HepG2 (cell line): ENCODE measurements at regions not wholly inside any gene's neighbourhood (a gene's known extent, or its start where the extent isn't known, plus 50 kb on each side); places are given as distances from the start of the nearest gene placed in this dataset.

ENCODE experiments used
- ATAC-seq: fragments of 200-7000 bp; cut with Tn5 transposase; 3 replicates; pipeline ENCODE4 v1.9.1; 2020; ENCODE audit warnings: mild to moderate bottlenecking, moderate library complexity
- BruUV-seq: library from RNA; stranded (reverse); fragments of 400-500 nt; replicated peaks from 2 replicates; lab custom pipeline; 2021; lab: Mats Ljungman, UMichigan
- CTCF ChIA-PET: fragments of 300-600 bp; formaldehyde crosslinking; extraction: SDS; loops from one replicate; lab custom pipeline; 2021; ENCODE audit warnings: low total read pairs, inconsistent platforms, low intra/inter-chr PET ratio; lab: Yijun Ruan, JAX
- POLR2A ChIA-PET: fragments of 350-600 bp; sonication (Branson Sonifier 250); formaldehyde crosslinking; loops from one replicate; lab custom pipeline; 2020; ENCODE audit warnings: antibody characterized with exemption, inconsistent platforms; lab: Yijun Ruan, JAX
- DNase-seq: peaks from one replicate; pipeline ENCODE4 v3.0.0-alpha.2; 2015; ENCODE audit warnings: low spot score
- FAIRE-seq: peaks from 3 replicates; lab custom pipeline; 2011; peaks lifted over from hg19 to GRCh38; lab: Jason Lieb, UNC
- H2AFZ ChIP-seq: one replicate; pipeline ENCODE4 v1.6.1; 2011; ENCODE audit warnings: low read length, inconsistent platforms
- H3K27ac ChIP-seq: fragments of 300-600 bp; 3 replicates; pipeline ENCODE4 v1.8.0; 2011; ENCODE audit warnings: mixed run types, mild to moderate bottlenecking, mixed read lengths, low read length, inconsistent platforms; ENCODE audit not compliant: insufficient read depth; ENCODE audit errors: extremely low read length
- H3K27me3 ChIP-seq, 2 experiments: fragments of 200-600 bp in 1 of 2; 2 replicates in 1 of 2; 3 replicates in 1 of 2; pipeline versions ENCODE4 v1.6.0 to v1.8.0; 2011; ENCODE audit warnings: low read length in 2 of 2, mild to moderate bottlenecking in 2 of 2, moderate library complexity in 2 of 2, inconsistent platforms in 1 of 2; ENCODE audit not compliant: insufficient read depth in 2 of 2, control insufficient read depth in 1 of 2
- H3K36me3 ChIP-seq, 2 experiments: fragments of 200-600 bp in 1 of 2; replicated peaks in 1 of 2; 2 replicates in 1 of 2; 3 replicates in 1 of 2; pipeline versions ENCODE4 v1.5.1 to v1.8.0; 2011; ENCODE audit warnings: low read length in 2 of 2, inconsistent platforms in 1 of 2; ENCODE audit not compliant: insufficient read depth in 2 of 2, control insufficient read depth in 1 of 2
- H3K4me1 ChIP-seq: 2 replicates; pipeline ENCODE4 v1.5.1; 2012; ENCODE audit warnings: low read length, inconsistent platforms; ENCODE audit not compliant: insufficient read depth
- H3K4me2 ChIP-seq: 2 replicates; pipeline ENCODE4 v1.6.0; 2011; ENCODE audit warnings: low read depth, low read length, inconsistent platforms
- H3K4me3 ChIP-seq, 3 experiments: fragments of 200-600 bp in 1 of 3; sonication (generic), shearing (Covaris generic) in 1 of 3; replicated peaks in 1 of 3; 2 replicates each; pipeline ENCODE4 v1.5.1; 2011 to 2016; ENCODE audit warnings: low read length in 3 of 3, inconsistent platforms in 2 of 3, low read depth in 2 of 3, mild to moderate bottlenecking in 2 of 3, control low read depth in 1 of 3, mixed read lengths in 1 of 3; ENCODE audit not compliant: insufficient read depth in 1 of 3
- H3K79me2 ChIP-seq: one replicate; pipeline ENCODE4 v1.6.1; 2011; ENCODE audit warnings: low read length, inconsistent platforms; ENCODE audit not compliant: insufficient read depth
- H3K9ac ChIP-seq: 2 replicates; pipeline ENCODE4 v1.6.0; 2011; ENCODE audit warnings: mild to moderate bottlenecking, low read depth, low read length, inconsistent platforms; ENCODE audit not compliant: insufficient read depth
- H3K9me3 ChIP-seq: 2 replicates; pipeline ENCODE4 v1.5.1; 2012; ENCODE audit warnings: mild to moderate bottlenecking, low read length
- H4K20me1 ChIP-seq: 2 replicates; pipeline ENCODE4 v1.6.0; 2011; ENCODE audit warnings: inconsistent platforms, mild to moderate bottlenecking, low read length, moderate library complexity; ENCODE audit not compliant: insufficient read depth
- BHLHE40 ChIP-seq: IDR thresholded peaks from 2 replicates; pipeline ENCODE4 v1.6.1; 2011; ENCODE audit warnings: low read length, improper control_type of control experiment
- CEBPG ChIP-seq: IDR thresholded peaks from 2 replicates; pipeline ENCODE4 v1.6.1; 2016
- HCFC1 ChIP-seq: fragments of 150-350 bp; IDR thresholded peaks from 2 replicates; pipeline ENCODE4 v1.6.1; 2014; ENCODE audit warnings: low read depth, low read length
- POLR2G ChIP-seq: fragments of 200-400 bp; formaldehyde crosslinking; IDR thresholded peaks from 2 replicates; pipeline ENCODE4 v1.6.1; 2018; ENCODE audit warnings: mild to moderate bottlenecking, low read depth, low read length, moderate library complexity
- SAP130 ChIP-seq: IDR thresholded peaks from 2 replicates; pipeline ENCODE4 v1.6.1; 2016; ENCODE audit warnings: low read depth
- SMAD1 ChIP-seq: sonication (generic); formaldehyde crosslinking; IDR thresholded peaks from 2 replicates; pipeline ENCODE4 v1.4.0; 2020; ENCODE audit warnings: missing genetic modification reagents, low read depth, mild to moderate bottlenecking, borderline replicate concordance
- ZBTB25 ChIP-seq: IDR thresholded peaks from 2 replicates; pipeline ENCODE4 v1.6.1; 2018; ENCODE audit warnings: missing genetic modification reagents
- ZC3H13 ChIP-seq: sonication (generic); formaldehyde crosslinking; IDR thresholded peaks from 2 replicates; pipeline ENCODE4 v1.8.1; 2023; ENCODE audit warnings: mild to moderate bottlenecking, missing genetic modification reagents, moderate library complexity
- ZNF563 ChIP-seq: sonication (generic); formaldehyde crosslinking; IDR thresholded peaks from 2 replicates; pipeline ENCODE4 v1.8.0; 2022; ENCODE audit warnings: mild to moderate bottlenecking, moderate library complexity, missing genetic modification reagents
- ZNF574 ChIP-seq: sonication (generic); formaldehyde crosslinking; IDR thresholded peaks from 2 replicates; pipeline ENCODE4 v1.4.0; 2020; ENCODE audit warnings: missing genetic modification reagents
- ZNF660 ChIP-seq: sonication (generic); formaldehyde crosslinking; IDR thresholded peaks from 2 replicates; pipeline ENCODE4 v1.5.1; 2020; ENCODE audit warnings: mild to moderate bottlenecking, low read depth, missing genetic modification reagents, borderline replicate concordance
- WGBS: methylation state at CpG from one replicate; pipeline ENCODE4 v1.1.6; 2017; ENCODE audit warnings: low lambda C conversion rate; 5-methylcytosine and 5-hydroxymethylcytosine counted together
- in situ Hi-C: cut with HindIII; loops from 2 replicates; pipeline ENCODE4 v1.10.0; 2017; ENCODE audit warnings: low pct_unique_long_range_greater_than_20kb; ENCODE audit not compliant: extremely low pct_ligation_motif_present
- intact Hi-C: fragments of 100-400 bp; cut with micrococcal nuclease; formaldehyde crosslinking; loops from one replicate; pipeline ENCODE4 v1.10.0; 2022; ENCODE audit not compliant: unreplicated experiment
- TF ChIP-seq, protein P1 (sequence below): sonication (generic); formaldehyde crosslinking; IDR thresholded peaks from 2 replicates; pipeline ENCODE4 v1.8.0; 2022; ENCODE audit warnings: low read depth, missing genetic modification reagents

DNA sequence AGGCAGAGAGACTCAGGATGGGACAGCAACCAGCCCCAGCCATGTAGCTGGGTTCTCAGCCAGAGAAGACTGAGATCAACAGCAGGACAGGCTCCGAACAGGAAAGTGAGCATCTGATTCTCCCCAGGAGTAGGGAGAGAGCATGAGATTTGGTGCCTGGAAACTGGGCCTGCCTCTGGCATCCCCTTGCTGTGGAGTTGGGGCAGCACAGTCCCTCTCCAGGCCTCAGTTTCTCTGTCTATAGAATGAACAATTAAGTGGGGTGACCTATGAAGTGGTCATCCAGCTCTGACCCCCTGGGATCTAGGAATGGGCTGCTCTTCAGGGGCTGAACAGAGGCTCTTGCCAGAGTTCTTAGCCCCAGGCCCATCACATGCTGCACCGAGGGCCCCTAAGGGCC is 55.6 kb downstream of the KLHDC7A start:
- H3K27me3 ChIP-seq = peaks cover 4 to 31% of the 10 kb centered on the region in 2 experiments; a peak in 3 of 5 replicates
- H2AFZ ChIP-seq = no peak overlapping the region
- no peak for TF ChIP-seq ZNF660
- TF ChIP-seq ZBTB25 = no peak
- 13% methylated on average over 1 of the region's 2 CpGs for WGBS
- BruUV-seq = no TSS peak
- CTCF ChIA-PET = no interaction called here
- in situ Hi-C loops = no loop called here
- no peaks in the 10 kb centered on the region for H3K9me3 ChIP-seq
- no peaks in the 10 kb centered on the region for H3K36me3 ChIP-seq
- H3K4me1 ChIP-seq = no peaks in the 10 kb centered on the region
- H4K20me1 ChIP-seq = 0 out of 2 replicates have a peak, but pooled peaks cover 8% of the 10 kb centered on the region
- no peaks in the 10 kb centered on the region for H3K79me2 ChIP-seq
- DNase-seq (no peak), FAIRE-seq (no peak), ATAC-seq (no peak)
- H3K27ac ChIP-seq = no peak overlapping the region
- intact Hi-C loops = no loop called here
- no peak overlapping the region for H3K4me3 ChIP-seq
- no peak overlapping the region for H3K4me2 ChIP-seq
- no peak overlapping the region for H3K9ac ChIP-seq
- POLR2A ChIA-PET = no interaction called here

DNA sequence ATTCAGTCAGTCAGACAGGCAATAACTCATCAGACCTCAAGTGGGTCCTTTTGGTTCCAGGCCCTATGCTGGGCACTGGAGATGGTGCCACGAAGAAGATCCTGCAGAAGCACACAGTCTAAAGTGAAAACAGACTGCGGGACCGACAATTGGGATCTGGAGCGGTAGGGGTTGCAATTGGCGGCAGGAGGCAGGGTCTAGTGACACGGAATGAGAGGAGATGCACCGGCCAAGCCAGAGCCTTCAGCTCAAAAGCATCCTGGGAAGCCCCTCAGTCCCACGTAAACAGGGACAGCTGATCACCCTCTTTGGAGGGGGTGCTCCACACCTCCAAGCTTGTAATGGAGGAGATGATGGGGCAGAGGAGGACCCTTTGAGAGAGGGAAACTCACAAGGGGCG is 56.2 kb downstream of the KLHDC7A start:
- CTCF ChIA-PET = no interaction called here
- no TSS peak for BruUV-seq
- in situ Hi-C loops = no loop called here
- Histone ChIP-seq H3K27ac (no peak overlapping the region), H4K20me1 (0 out of 2 replicates have a peak, but pooled peaks cover 8% of the 10 kb centered on the region)
- TF ChIP-seq SMAD1 (CRISPR knock-in tag) (no peak), POLR2G (no peak), ZNF574 (CRISPR knock-in tag) (no peak), ZC3H13 (CRISPR knock-in tag) (no peak), HCFC1 (no peak), CEBPG (CRISPR knock-in tag) (no peak), BHLHE40 (no peak), SAP130 (CRISPR knock-in tag) (no peak), ZNF563 (CRISPR knock-in tag) (no peak)
- TF ChIP-seq, protein P1, sequence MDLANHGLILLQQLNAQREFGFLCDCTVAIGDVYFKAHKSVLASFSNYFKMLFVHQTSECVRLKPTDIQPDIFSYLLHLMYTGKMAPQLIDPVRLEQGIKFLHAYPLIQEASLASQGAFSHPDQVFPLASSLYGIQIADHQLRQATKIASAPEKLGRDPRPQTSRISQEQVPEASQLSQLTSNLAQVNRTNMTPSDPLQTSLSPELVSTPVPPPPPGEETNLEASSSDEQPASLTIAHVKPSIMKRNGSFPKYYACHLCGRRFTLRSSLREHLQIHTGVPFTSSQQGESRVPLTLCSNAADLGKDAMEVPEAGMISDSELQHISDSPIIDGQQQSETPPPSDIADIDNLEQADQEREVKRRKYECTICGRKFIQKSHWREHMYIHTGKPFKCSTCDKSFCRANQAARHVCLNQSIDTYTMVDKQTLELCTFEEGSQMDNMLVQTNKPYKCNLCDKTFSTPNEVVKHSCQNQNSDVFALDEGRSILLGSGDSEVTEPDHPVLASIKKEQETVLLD (CRISPR knock-in tag) = no peak
- TF ChIP-seq, all 625 proteins: peak for 0
- FAIRE-seq (no peak), ATAC-seq (no peak), DNase-seq (no peak)
- H3K9ac ChIP-seq = no peak overlapping the region
- POLR2A ChIA-PET = no interaction called here
- H3K4me1 ChIP-seq = no peaks in the 10 kb centered on the region
- H3K9me3 ChIP-seq = no peaks in the 10 kb centered on the region
- H3K79me2 ChIP-seq = no peaks in the 10 kb centered on the region
- no peak overlapping the region for H3K4me3 ChIP-seq
- peaks cover 4 to 31% of the 10 kb centered on the region in 2 experiments; a peak in 3 of 5 replicates for H3K27me3 ChIP-seq
- no peak overlapping the region for H3K4me2 ChIP-seq
- WGBS = 38% methylated on average over 8 of the region's 9 CpGs
- no peaks in the 10 kb centered on the region for H3K36me3 ChIP-seq
- H2AFZ ChIP-seq = no peak overlapping the region
- intact Hi-C loops = no loop called here
